ENCODE measurements at regions not wholly inside any gene's neighbourhood (a gene's known extent, or its start where the extent isn't known, plus 50 kb on each side); places are given as distances from the start of the nearest gene placed in this dataset.

GRCh38 chr4:110675426-110675825 lies 52.5 kb upstream of the PITX2 start:
- H3K9me3 ChIP-seq (ENCODE audit: control insufficient read depth, low read length), result no peaks in the 10 kb centered on the region
- TF ChIP-seq CTCF (conservative IDR thresholded peaks at IDR 0.05), result no peak
- no peak overlapping the region for H3K9ac ChIP-seq (ENCODE audit: extremely low read depth, low read length, poor library complexity, severe bottlenecking)
- H3K27me3 ChIP-seq (ENCODE audit: control insufficient read depth, insufficient read depth, low read length, poor library complexity, severe bottlenecking), result no peaks in the 10 kb centered on the region
- peaks cover 17% of the 10 kb centered on the region for H3K4me1 Mint-ChIP-seq
- no peak for DNase-seq
- H3K27ac ChIP-seq (ENCODE audit: low read depth, low read length), result no peak overlapping the region
- H3K4me3 ChIP-seq (ENCODE audit: low read length), result no peak overlapping the region
- H3K4me1 ChIP-seq (ENCODE audit: control insufficient read depth, insufficient read depth, low read length), result no peaks in the 10 kb centered on the region
- H3K27ac Mint-ChIP-seq, result no peak overlapping the region
- H3K9me3 Mint-ChIP-seq, result no peaks in the 10 kb centered on the region
- no peak overlapping the region for H3K4me3 Mint-ChIP-seq
- H3K36me3 ChIP-seq (ENCODE audit: control insufficient read depth, insufficient read depth, low read length), result no peaks in the 10 kb centered on the region
- H3K36me3 Mint-ChIP-seq (ENCODE audit: low read depth), result no peaks in the 10 kb centered on the region
- peaks cover 47% of the 10 kb centered on the region for H3K27me3 Mint-ChIP-seq (ENCODE audit: insufficient read depth)

GRCh38 chr4:110676241-110676640 lies 53.4 kb upstream of the PITX2 start:
- no peaks in the 10 kb centered on the region for H3K27me3 ChIP-seq (ENCODE audit: control insufficient read depth, insufficient read depth, low read length, poor library complexity, severe bottlenecking)
- peaks cover 23% of the 10 kb centered on the region for H3K4me1 Mint-ChIP-seq
- no peaks in the 10 kb centered on the region for H3K9me3 ChIP-seq (ENCODE audit: control insufficient read depth, low read length)
- H3K9me3 Mint-ChIP-seq, result no peaks in the 10 kb centered on the region
- H3K9ac ChIP-seq (ENCODE audit: extremely low read depth, low read length, poor library complexity, severe bottlenecking), result no peak overlapping the region
- no peak overlapping the region for H3K4me3 Mint-ChIP-seq
- H3K4me1 ChIP-seq (ENCODE audit: control insufficient read depth, insufficient read depth, low read length), result no peaks in the 10 kb centered on the region
- no peak overlapping the region for H3K27ac Mint-ChIP-seq
- H3K4me3 ChIP-seq (ENCODE audit: low read length), result no peak overlapping the region
- no peak overlapping the region for H3K27ac ChIP-seq (ENCODE audit: low read depth, low read length)
- peaks cover 49% of the 10 kb centered on the region for H3K27me3 Mint-ChIP-seq (ENCODE audit: insufficient read depth)
- no peak for TF ChIP-seq CTCF (conservative IDR thresholded peaks at IDR 0.05)
- DNase-seq, result no peak
- H3K36me3 Mint-ChIP-seq (ENCODE audit: low read depth), result no peaks in the 10 kb centered on the region
- no peaks in the 10 kb centered on the region for H3K36me3 ChIP-seq (ENCODE audit: control insufficient read depth, insufficient read depth, low read length)

- peaks cover 52% of the 10 kb centered on the region for H3K27me3 Mint-ChIP-seq (ENCODE audit: insufficient read depth)
- Histone ChIP-seq H3K36me3 (ENCODE audit: control insufficient read depth, insufficient read depth, low read length) (no peaks in the 10 kb centered on the region), H3K9me3 (ENCODE audit: control insufficient read depth, low read length) (no peaks in the 10 kb centered on the region), H3K4me3 (ENCODE audit: low read length) (no peak overlapping the region), H3K9ac (ENCODE audit: extremely low read depth, low read length, poor library complexity, severe bottlenecking) (no peak overlapping the region), H3K27ac (ENCODE audit: low read depth, low read length) (no peak overlapping the region), H3K4me1 (ENCODE audit: control insufficient read depth, insufficient read depth, low read length) (no peaks in the 10 kb centered on the region), H3K27me3 (ENCODE audit: control insufficient read depth, insufficient read depth, low read length, poor library complexity, severe bottlenecking) (no peaks in the 10 kb centered on the region)
- 95% methylated on average over 1 of the region's 1 CpG; no CpG with 5 or more reads in 1 of the 2 experiments for WGBS, 2 experiments (ENCODE audit: insufficient coverage in 1 of 2, insufficient read length in 1 of 2)
- no peak overlapping the region for H3K27ac Mint-ChIP-seq
- H3K4me3 Mint-ChIP-seq, result no peak overlapping the region
- DNase-seq, result no peak
- peaks cover 23% of the 10 kb centered on the region for H3K4me1 Mint-ChIP-seq
- H3K9me3 Mint-ChIP-seq, result no peaks in the 10 kb centered on the region
- TF ChIP-seq CTCF (conservative IDR thresholded peaks at IDR 0.05), result no peak
- H3K36me3 Mint-ChIP-seq (ENCODE audit: low read depth), result no peaks in the 10 kb centered on the region
Measured at GRCh38 chr4:110678517-110679227, 55.8 kb upstream of the PITX2 start.
